Right cardiac atrium (tissue), 5 donors: ENCODE measurements at regions not wholly inside any gene's neighbourhood (a gene's known extent, or its start where the extent isn't known, plus 50 kb on each side); places are given as distances from the start of the nearest gene placed in this dataset.

ENCODE experiments used
- ATAC-seq, 2 donors: fragments of 200-7000 bp; cut with Tn5 transposase; one replicate each; pipeline versions ENCODE4 v1.8.0 to v1.9.1; 2020; ENCODE audit warnings: moderate library complexity in 2 of 2, mild to moderate bottlenecking in 1 of 2
- DNase-seq, 3 donors: peaks; one replicate each; pipeline ENCODE4 v3.0.0-alpha.2; 2020
- H3K27ac ChIP-seq: one replicate; pipeline ENCODE4 v1.5.1; 2013; ENCODE audit warnings: mild to moderate bottlenecking, low read length, control low read depth, moderate library complexity
- H3K27me3 ChIP-seq: one replicate; pipeline ENCODE4 v1.6.1; 2013; ENCODE audit not compliant: control insufficient read depth, insufficient read depth
- H3K4me1 ChIP-seq: one replicate; pipeline ENCODE4 v1.6.1; 2013; ENCODE audit warnings: low read length; ENCODE audit not compliant: control insufficient read depth, insufficient read depth
- H3K4me3 ChIP-seq: one replicate; pipeline ENCODE4 v1.5.1; 2013; ENCODE audit warnings: low read length, control low read depth
- H3K9me3 ChIP-seq: one replicate; pipeline ENCODE4 v1.6.1; 2013; ENCODE audit warnings: low read length; ENCODE audit not compliant: control insufficient read depth
- WGBS: extraction: QIAGEN DNeasy Blood & Tissue Kit; methylation state at CpG from one replicate; pipeline ENCODE4 v1.1.7; 2013; 5-methylcytosine and 5-hydroxymethylcytosine counted together
- intact Hi-C, 4 donors: fragments of 100-400 bp; cut with DNase I; formaldehyde crosslinking; loops; one replicate each; pipeline versions ENCODE4 v1.11.0 to v1.14.0; 2022 to 2023
- donor health status: healthy with polysubstance abuse.
- donor health status: DM: no; HTN: yes; CAD: no.
- donor health status: DM: no; HTN: no; CAD: no.
- donor health status: DM: no; HTN: yes; CAD: no; lungs with severe emphysema.
- donor health status: DM: yes; HTN: yes; CAD: no.

DNA sequence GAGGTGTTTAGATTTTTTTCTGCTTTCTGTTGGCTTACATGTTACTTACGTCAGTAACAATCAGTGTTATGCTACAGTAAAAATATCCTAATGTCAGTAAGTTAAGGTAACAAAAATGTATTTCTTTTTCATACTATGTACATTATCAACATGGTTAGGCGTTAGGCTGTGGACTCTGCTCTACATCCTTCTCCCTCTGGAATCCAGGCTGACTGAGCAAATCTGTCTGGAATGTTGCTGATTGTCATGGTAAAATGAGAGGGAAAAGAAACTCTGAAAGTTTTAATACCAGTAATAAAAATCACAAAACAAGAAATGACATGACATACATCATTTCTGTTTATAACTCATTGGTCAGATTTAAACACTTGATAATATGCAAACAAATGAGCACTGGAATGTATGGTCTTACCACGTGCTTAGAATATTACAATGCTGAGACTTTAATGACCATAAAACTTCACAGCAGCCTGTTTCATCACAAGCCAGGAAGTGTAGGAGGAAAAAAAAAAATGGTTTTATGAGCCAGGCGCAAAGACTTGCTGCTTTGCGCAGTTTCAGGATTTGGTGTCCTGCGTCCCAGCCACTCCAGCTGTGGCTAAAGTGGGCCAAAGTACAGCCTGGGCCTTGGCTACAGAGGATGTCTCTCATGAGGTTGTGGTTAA is 252.4 kb downstream of the FSIP2 start:
- no peak for ATAC-seq
- no peaks in the 10 kb centered on the region for H3K27me3 ChIP-seq
- H3K9me3 ChIP-seq = no peaks in the 10 kb centered on the region
- DNase-seq = no peak
- intact Hi-C loops = no loop called here
- H3K4me1 ChIP-seq = no peaks in the 10 kb centered on the region
- 84% methylated on average over 6 of the region's 6 CpGs for WGBS
- H3K4me3 ChIP-seq = no peak overlapping the region
- no peak overlapping the region for H3K27ac ChIP-seq

DNA sequence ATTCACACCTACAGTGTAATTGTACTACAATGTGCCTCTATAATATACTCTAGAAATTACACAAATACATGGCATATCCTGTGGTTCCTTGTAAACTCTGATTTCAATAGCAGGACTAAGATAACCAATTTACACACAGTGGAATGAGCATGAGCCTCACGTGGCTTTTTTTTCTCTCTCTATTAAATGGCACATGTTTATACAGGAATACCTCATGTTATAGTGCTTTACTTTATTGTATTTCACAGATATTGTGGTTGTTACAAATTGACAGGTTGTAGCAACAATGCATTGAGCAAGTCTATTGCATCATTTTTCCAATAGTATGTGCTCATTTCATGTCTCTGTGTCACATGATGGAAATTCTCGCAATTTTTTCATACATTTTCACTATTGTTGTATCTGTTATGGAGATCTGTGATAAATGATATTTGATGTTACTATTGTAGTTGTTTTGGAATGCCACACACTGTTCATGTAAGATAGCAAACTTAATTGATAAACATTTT is 260.0 kb downstream of the FSIP2 start:
- ATAC-seq = no peak
- DNase-seq = no peak
- H3K9me3 ChIP-seq = no peaks in the 10 kb centered on the region
- no peaks in the 10 kb centered on the region for H3K27me3 ChIP-seq
- H3K4me1 ChIP-seq = no peaks in the 10 kb centered on the region
- 87% methylated on average over 2 of the region's 2 CpGs for WGBS
- no peak overlapping the region for H3K27ac ChIP-seq
- H3K4me3 ChIP-seq = no peak overlapping the region
- intact Hi-C loops = no loop called here

DNA sequence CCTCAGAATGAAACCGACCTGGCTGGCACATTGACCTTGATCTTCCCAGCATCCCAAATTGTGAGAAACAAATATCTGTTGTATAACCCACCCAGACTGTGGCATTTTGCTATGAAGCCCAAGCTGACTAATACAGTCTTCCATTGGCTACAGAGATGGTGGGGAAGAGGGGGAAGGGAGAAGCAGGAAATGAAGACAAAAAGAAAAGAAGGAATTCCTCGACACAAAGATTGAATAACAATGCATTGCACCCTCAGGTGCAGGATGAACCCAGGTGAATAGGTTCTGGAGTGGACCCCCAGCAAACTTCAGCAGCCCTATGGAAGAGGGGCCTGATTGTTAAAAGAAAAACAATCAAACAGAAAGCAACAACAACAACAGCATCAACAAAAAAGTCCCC is 270.7 kb downstream of the FSIP2 start:
- intact Hi-C loops = no loop called here
- no peak overlapping the region for H3K27ac ChIP-seq
- no peaks in the 10 kb centered on the region for H3K4me1 ChIP-seq
- no peaks in the 10 kb centered on the region for H3K9me3 ChIP-seq
- no peak overlapping the region for H3K4me3 ChIP-seq
- DNase-seq (no peak), ATAC-seq (no peak)
- WGBS = 80% methylated on average over 2 of the region's 2 CpGs
- H3K27me3 ChIP-seq = no peaks in the 10 kb centered on the region

DNA sequence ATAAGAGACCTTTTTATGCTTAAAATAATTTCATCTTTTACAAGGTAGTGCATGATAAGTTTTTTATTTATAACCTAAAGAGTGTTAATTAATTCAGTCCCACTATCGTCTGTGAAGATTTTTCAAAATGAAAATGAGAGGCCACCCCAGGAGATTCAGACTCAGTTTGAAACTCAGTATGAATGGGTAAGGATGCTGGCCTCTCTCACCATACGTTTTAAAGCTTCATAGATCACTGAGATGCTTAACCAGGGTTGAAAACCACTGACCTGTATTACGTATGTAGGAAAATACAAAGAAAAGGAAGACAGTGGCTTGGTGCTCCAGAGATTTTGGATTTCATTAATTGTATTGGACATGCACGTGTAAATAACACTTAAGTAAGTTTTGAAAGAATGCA is 278.7 kb downstream of the FSIP2 start:
- Histone ChIP-seq H3K27ac (no peak overlapping the region), H3K9me3 (no peaks in the 10 kb centered on the region), H3K27me3 (no peaks in the 10 kb centered on the region), H3K4me1 (no peaks in the 10 kb centered on the region), H3K4me3 (no peak overlapping the region)
- WGBS = 85% methylated on average over 4 of the region's 4 CpGs
- ATAC-seq (no peak), DNase-seq (no peak)
- intact Hi-C loops = no loop called here

- Histone ChIP-seq H3K27ac (no peak overlapping the region), H3K9me3 (no peaks in the 10 kb centered on the region), H3K4me1 (no peaks in the 10 kb centered on the region), H3K27me3 (no peaks in the 10 kb centered on the region), H3K4me3 (no peak overlapping the region)
- no peak for ATAC-seq
- intact Hi-C loops = no loop called here
- DNase-seq = no peak
Observed at GRCh38 chr2:186024921-186025320, 286.3 kb downstream of the FSIP2 start.

- WGBS = 91% methylated on average over 2 of the region's 2 CpGs
- Histone ChIP-seq H3K27ac (no peak overlapping the region), H3K27me3 (no peaks in the 10 kb centered on the region), H3K4me3 (no peak overlapping the region), H3K9me3 (no peaks in the 10 kb centered on the region), H3K4me1 (no peaks in the 10 kb centered on the region)
- intact Hi-C loops = no loop called here
- DNase-seq = no peak
- no peak for ATAC-seq
Observed at GRCh38 chr2:186027922-186028321, 289.3 kb downstream of the FSIP2 start.

GRCh38 chr2:186031229-186031628 is 292.6 kb downstream of the FSIP2 start:
- H3K4me3 ChIP-seq = no peak overlapping the region
- H3K27ac ChIP-seq = no peak overlapping the region
- intact Hi-C loops = no loop called here
- H3K9me3 ChIP-seq = no peaks in the 10 kb centered on the region
- ATAC-seq (no peak), DNase-seq (no peak)
- WGBS = 89% methylated on average over 1 of the region's 1 CpG
- no peaks in the 10 kb centered on the region for H3K27me3 ChIP-seq
- no peaks in the 10 kb centered on the region for H3K4me1 ChIP-seq

GRCh38 chr2:186032102-186032738 is 293.6 kb downstream of the FSIP2 start:
- DNase-seq (no peak), ATAC-seq (no peak)
- intact Hi-C loops = no loop called here
- no peaks in the 10 kb centered on the region for H3K4me1 ChIP-seq
- no peaks in the 10 kb centered on the region for H3K9me3 ChIP-seq
- H3K27ac ChIP-seq = no peak overlapping the region
- no peaks in the 10 kb centered on the region for H3K27me3 ChIP-seq
- WGBS = 95% methylated on average over 2 of the region's 2 CpGs
- no peak overlapping the region for H3K4me3 ChIP-seq

DNA sequence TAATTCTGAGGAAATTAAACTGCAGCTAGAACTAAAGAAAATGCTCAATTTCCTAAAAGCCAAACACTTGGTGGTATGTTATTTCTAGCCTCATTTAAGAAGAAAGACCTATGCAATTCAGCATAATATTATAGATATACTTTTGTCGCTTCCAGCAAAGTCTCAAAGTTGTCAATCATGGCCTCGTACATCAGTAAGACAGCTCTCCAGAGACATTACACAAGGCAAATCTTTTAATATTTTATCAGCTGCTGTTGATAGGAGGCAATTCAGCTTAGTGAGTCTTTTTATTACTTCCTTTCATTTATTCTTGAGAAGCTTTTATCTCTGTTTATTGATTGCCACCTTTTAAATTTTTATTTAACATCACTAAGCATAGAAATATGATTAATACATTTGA is 294.3 kb downstream of the FSIP2 start:
- ATAC-seq (no peak), DNase-seq (no peak)
- Histone ChIP-seq H3K27ac (no peak overlapping the region), H3K9me3 (no peaks in the 10 kb centered on the region), H3K4me3 (no peak overlapping the region), H3K4me1 (no peaks in the 10 kb centered on the region), H3K27me3 (no peaks in the 10 kb centered on the region)
- intact Hi-C loops = no loop called here
- WGBS = 74% methylated on average over 2 of the region's 2 CpGs

DNA sequence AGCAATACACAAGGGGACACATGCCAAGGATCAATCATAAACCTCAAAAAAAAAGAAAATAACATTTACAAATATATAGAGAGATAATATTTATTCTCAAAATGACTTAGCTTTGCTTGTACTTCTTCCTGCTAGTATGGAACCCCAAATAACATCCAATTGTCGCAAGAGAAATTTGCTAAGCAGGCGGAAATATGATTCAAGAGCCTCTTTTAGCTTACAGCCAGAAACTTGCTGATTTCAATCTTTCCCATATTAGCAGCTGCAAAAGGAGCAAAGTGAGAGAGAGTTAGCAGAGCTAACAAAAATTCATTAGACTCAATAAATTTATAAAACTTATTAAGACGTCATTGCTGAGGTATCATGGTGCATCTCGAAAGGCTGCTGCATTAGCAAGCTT is 294.9 kb downstream of the FSIP2 start:
- Histone ChIP-seq H3K9me3 (no peaks in the 10 kb centered on the region), H3K4me3 (no peak overlapping the region), H3K27ac (no peak overlapping the region), H3K27me3 (no peaks in the 10 kb centered on the region), H3K4me1 (no peaks in the 10 kb centered on the region)
- DNase-seq (no peak), ATAC-seq (no peak)
- WGBS = 94% methylated on average over 4 of the region's 4 CpGs
- intact Hi-C loops = no loop called here

DNA sequence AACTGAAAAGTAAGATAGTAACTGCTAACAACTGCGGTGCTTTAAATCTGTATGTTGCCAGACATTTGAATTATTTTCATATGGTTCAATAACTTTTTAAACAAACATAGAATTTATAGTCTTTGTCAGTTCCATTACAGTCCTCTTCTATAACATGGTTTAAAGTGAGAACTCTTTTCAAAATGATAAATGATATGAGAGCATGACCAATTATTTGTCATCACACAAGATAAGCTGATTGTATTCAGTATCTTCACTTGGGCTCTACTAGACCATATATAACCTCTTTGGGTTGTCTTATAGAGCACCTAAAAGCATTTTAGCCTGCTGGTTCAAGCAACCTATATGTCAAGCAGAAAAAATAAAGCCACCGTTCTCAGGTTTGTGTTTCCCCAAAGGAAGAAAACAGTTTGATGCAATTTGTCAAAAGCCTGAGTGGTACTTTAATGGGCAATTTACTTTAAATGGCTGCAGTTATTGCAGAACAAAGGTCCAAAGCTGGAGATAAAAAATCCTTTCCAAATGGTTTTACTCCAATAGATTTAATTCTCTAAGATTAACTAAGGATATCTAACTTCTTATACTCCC is 298.4 kb downstream of the FSIP2 start:
- Histone ChIP-seq H3K9me3 (no peaks in the 10 kb centered on the region), H3K27ac (no peak overlapping the region), H3K4me1 (no peaks in the 10 kb centered on the region), H3K27me3 (no peaks in the 10 kb centered on the region), H3K4me3 (no peak overlapping the region)
- intact Hi-C loops = no loop called here
- 84% methylated on average over 2 of the region's 2 CpGs for WGBS
- DNase-seq (no peak), ATAC-seq (no peak)
